ENCODE measurements at regions not wholly inside any gene's neighbourhood (a gene's known extent, or its start where the extent isn't known, plus 50 kb on each side); places are given as distances from the start of the nearest gene placed in this dataset.

GRCh38 chr7:68321076-68321639 lies 1277.1 kb upstream of the AUTS2 start:
- no peak for TF ChIP-seq SMC3 (IDR thresholded peaks at IDR 0.05; ENCODE audit: low read depth, low read length)
- no peak for TF ChIP-seq ELK1 (IDR thresholded peaks at IDR 0.05; ENCODE audit: borderline replicate concordance, low read depth, low read length)
- TF ChIP-seq POLR2A (IDR thresholded peaks at IDR 0.05; ENCODE audit: low read depth, low read length), result no peak
- no peak for TF ChIP-seq CTCF (conservative IDR thresholded peaks at IDR 0.05; ENCODE audit: low read depth, low read length)
- no peak for TF ChIP-seq RAD21 (IDR thresholded peaks at IDR 0.05; ENCODE audit: low read length)
- no peak for TF ChIP-seq CEBPB (IDR thresholded peaks at IDR 0.05; ENCODE audit: low read depth, low read length)
- TF ChIP-seq MAFK (IDR thresholded peaks at IDR 0.05; ENCODE audit: low read depth, low read length), result no peak
- TF ChIP-seq RCOR1 (IDR thresholded peaks at IDR 0.05; ENCODE audit: insufficient replicate concordance, low read length), result no peak
- no peak for TF ChIP-seq USF2 (IDR thresholded peaks at IDR 0.05; ENCODE audit: low read depth, low read length)
- no peak for TF ChIP-seq MXI1 (IDR thresholded peaks at IDR 0.05; ENCODE audit: borderline replicate concordance, low read depth, low read length)
- TF ChIP-seq RFX5 (IDR thresholded peaks at IDR 0.05; ENCODE audit: low read depth, low read length), result no peak
- no peak for TF ChIP-seq FOS (IDR thresholded peaks at IDR 0.05; ENCODE audit: low read depth, low read length)
- TF ChIP-seq BHLHE40 (IDR thresholded peaks at IDR 0.05; ENCODE audit: low read depth, low read length), result no peak
- TF ChIP-seq NFE2L2 (IDR thresholded peaks at IDR 0.05; ENCODE audit: low read depth, low read length), result no peak

Data from IMR-90 (cell line).